SIG-M5 (cell line): ENCODE measurements at regions not wholly inside any gene's neighbourhood (a gene's known extent, or its start where the extent isn't known, plus 50 kb on each side); places are given as distances from the start of the nearest gene placed in this dataset.
A peak's percentile ranks its signal among the peaks of the same experiment; 100 is the strongest.

ENCODE experiments used
- DNase-seq: peaks from one replicate; lab custom pipeline; 2025; lab: John Stamatoyannopoulos, UW

- no peak for DNase-seq
Observed at GRCh38 chr5:86879086-86879485, 261.3 kb downstream of the COX7C start.

DNA sequence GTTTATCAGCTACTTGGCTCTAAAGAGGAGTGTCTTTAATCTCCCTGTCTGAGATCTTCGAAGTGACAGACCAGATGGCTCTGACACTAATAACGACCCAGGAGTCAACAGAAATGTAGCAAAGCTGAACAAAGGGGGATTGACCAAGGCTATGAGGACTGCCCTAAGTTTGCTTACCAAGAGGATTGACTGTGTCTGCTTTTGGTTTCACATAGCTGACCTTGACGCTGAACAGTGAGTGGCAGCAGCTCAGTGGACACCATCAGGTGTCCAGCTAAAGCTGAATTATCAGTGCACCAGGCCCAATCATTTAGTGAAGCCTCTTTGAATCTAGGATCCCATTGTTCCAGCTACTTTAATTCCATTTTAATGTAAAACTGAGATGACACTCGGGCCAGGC lies 262.6 kb downstream of the COX7C start:
- DNase-seq = no peak

- peak; percentile 70 for DNase-seq
Observed at GRCh38 chr5:86880785-86881492, 263.2 kb downstream of the COX7C start.

DNA sequence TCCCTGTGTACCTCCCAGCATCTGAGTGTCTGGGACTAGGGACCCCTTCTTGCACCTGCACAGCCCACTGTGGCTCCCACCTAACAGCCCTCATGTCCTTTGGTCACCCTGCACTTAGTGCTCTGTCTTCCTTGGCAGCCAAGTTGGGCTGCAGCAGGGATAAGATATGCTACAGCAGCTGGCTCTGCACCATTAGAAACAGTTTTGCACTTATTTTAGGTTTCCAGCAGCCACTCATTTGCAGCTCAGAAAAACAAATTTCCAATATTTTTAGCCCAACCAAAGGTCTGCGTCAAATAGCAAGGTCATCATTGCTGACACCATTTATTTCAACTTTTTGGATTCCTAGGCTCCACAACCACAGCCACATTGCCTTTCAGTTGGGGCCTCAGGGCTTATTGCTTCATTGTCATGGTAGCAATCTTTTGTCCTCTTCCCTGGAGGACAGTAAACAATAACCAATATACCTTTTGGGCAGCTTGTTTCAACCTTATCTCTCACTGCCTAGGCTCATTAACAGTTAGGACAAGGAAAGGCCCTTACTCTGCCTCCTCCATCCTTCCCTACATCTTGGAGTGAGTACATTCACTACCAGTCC lies 263.9 kb downstream of the COX7C start:
- no peak for DNase-seq

DNA sequence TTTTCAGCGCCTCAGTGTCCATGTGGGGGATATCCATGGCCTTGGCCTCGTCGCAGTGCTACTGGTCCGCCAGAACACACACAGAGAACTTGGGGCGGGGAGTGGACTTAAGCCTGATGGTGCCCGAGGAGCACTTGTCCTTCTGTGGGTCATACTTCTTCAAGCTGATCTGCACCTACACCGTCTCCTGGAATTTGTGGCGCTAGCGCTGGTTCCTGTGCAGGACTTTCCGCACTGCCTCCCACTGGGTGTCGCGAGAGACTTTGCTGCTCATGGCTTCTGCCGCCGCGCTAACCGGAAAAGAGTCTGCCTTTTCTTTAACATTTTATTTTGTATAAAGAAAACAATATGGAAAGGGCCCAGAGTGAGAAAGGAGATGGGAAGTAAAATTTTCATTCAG lies 266.9 kb downstream of the COX7C start:
- DNase-seq = no peak

GRCh38 chr5:86885011-86885410 lies 267.3 kb downstream of the COX7C start:
- DNase-seq = no peak

- DNase-seq = no peak
Observed at GRCh38 chr5:86885489-86886230, 267.9 kb downstream of the COX7C start.

DNA sequence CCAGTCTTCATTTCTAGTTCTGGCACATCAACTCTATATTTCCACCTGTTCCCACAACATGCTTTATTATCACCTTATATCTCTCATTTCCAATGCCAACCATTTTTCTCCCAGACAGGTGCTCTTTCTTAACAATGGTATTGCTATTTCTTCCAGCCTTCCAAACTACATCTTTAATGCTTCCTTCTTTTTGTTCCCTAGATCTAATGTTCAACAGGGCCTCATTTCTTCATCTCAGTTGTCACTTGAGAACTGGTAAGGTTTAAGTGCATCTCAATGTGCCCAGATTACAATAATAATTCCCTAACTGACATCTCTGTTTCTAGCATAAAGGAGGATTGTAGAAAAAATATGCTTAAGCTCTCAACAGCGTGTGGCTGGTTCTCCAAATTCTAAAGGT lies 272.6 kb downstream of the COX7C start:
- DNase-seq = no peak

GRCh38 chr5:86894056-86894455 lies 276.3 kb downstream of the COX7C start:
- DNase-seq = no peak

- DNase-seq = no peak
Observed at GRCh38 chr5:86896916-86897315, 279.2 kb downstream of the COX7C start.

GRCh38 chr5:86909418-86910295 lies 291.9 kb downstream of the COX7C start:
- DNase-seq = no peak

DNA sequence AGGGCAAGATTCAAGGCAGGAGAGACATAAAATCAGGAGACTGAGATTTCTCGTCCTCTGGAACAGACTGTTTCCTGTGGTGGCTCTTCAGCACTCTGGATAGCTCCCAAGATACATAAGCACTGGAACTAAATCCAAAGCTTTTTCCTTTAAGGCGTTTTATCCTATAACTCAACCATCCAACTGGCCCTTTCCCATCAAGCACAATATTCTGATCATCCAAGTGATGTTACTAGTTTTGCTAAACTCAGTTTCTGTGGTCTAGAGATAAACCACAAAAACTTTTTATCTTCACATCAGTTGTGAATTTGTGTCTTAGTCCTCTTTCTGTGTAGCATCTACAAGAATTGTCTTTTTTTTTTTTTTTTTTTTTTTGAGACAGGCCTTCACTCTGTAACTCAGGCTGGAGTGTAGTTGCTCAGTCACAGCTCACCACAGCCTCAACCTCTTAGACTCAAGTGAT lies 299.4 kb downstream of the COX7C start:
- DNase-seq = no peak

DNA sequence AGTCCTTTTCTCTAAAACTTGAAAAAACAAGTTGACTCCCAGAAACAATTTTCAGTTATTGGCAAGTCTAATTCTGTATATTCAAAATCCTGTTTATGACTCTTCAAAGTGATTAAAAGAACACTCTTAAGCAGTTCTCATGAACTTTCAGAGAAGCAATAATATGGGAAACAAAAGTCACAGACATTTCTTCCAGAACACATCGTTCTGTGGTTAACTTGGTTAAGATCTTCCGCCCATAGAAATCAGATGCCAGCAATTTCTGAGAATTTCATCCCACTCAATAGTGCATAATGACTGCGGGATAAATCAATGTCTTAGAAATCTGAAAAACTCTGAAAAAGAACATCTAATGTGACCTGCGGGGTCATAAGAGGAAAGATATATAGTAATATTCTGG lies 300.5 kb downstream of the COX7C start:
- DNase-seq = no peak

GRCh38 chr5:86926033-86926432 lies 308.3 kb downstream of the COX7C start:
- no peak for DNase-seq

DNA sequence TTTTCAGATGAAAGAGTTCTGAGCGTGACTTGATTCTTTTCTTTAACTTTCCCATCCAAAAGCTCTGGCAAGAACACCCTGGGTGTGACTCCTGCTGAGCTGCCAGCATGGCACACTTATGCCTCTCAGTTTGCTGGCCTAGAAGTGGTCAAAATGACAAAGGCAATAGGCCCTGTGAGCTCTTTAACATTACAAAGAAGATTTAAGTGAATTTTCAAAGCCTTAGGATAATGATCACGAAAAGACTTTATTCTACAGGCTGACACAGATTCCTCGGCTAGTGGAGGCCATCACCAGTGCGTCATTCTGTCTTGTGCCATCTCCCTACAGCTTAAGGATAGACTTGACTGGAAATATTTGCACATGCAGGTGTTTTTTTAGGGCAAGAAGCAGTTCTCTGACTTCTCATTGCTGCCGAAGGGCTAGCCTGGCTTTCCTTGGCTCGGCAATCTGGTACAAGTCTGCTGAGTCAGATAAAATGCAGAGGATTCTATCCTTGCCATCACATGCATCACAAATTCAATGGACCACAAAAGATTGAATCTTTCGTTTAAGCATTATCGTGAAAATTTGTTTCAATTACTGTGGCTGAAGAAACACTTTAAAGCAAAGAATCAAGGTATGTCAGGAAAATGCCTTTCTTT lies 311.5 kb downstream of the COX7C start:
- no peak for DNase-seq

- no peak for DNase-seq
Observed at GRCh38 chr5:86951761-86952160, 315.9 kb upstream of the RASA1 start.

DNA sequence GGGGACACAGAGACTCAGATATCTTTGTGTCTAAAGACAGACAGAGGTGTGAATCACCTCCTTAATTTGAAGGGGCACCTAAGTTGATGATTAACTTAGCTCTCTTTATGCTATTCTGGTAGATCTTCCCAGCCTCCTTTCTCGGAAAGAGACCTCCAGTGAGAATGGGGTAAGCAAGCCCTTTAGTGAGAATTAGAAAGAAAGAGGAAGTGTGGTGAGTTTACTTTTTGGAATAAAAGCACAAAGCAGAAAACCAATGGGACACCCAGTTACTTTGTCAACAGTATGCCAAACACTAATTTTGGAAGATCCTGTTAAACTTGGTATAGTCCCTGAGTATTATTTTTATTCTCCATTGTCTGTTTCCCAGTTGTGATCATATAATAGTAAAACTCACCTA lies 302.8 kb upstream of the RASA1 start:
- DNase-seq = no peak

DNA sequence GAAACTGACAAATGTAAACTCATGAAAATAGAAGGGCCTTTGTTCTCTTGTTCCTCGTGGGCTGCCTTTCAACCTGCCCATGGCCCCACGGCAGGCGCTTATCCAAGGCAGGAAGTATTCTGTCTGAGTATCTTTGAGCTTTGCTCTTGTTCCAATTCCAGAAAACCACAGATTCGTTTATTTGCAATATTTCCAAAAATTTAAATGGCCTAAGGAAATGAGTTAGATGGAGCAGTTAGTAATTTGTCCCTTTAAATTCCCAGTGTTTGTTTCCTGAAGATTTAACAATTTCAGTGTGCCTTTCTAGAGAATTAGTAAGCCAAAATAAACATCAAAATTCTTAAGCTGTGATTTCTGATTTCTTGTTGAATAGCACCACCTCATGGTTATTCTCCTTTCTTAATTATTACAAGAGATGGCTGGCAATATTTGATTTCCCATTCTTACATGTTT lies 299.4 kb upstream of the RASA1 start:
- DNase-seq = no peak

- DNase-seq = no peak
Observed at GRCh38 chr5:86970361-86970760, 297.3 kb upstream of the RASA1 start.

DNA sequence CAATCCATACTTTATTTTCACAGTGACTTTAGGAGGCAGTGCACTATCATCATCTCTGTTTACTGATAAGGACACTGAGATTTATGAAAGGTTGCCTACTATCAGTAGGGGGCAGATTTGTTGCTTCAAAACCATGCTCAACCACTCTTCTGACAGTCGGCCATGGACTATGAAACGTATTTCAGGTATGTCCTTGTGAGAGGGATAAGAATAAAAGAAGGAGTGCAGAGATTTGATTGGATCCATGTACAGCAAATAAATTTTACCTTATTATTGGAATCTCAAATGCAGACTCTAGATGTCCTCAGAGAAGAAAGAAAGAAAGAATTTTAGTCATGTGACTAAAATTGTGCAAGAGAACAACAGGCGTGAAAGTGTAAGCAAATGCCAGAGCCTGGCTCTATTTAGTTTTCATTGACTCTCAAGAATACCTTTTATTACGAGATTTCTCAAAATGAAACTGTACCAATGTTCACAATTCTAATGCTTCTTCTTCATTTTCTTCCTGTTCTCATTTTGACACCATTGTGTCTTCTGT lies 296.6 kb upstream of the RASA1 start:
- no peak for DNase-seq

DNA sequence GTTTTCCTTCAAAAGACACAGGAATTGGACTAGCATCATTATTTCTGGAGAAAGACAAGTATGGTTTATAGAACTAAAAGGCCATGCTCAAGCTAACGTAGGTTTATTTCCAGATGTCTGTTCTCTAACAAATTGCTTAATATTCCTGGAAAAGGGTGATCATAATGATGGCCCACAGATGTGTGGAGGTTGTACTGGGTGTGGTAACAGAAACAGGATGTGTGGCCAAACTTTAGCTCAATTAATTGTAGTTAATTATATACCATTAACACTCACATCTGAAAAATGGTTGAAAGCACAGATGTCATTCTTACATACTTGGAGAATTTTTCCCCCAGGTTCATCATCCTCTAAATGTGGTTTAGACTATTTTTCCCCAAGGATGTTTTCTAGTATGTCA lies 292.7 kb upstream of the RASA1 start:
- no peak for DNase-seq
